ENCODE measurements at regions not wholly inside any gene's neighbourhood (a gene's known extent, or its start where the extent isn't known, plus 50 kb on each side); places are given as distances from the start of the nearest gene placed in this dataset.
A peak's percentile ranks its signal among the peaks of the same experiment; 100 is the strongest.

DNA sequence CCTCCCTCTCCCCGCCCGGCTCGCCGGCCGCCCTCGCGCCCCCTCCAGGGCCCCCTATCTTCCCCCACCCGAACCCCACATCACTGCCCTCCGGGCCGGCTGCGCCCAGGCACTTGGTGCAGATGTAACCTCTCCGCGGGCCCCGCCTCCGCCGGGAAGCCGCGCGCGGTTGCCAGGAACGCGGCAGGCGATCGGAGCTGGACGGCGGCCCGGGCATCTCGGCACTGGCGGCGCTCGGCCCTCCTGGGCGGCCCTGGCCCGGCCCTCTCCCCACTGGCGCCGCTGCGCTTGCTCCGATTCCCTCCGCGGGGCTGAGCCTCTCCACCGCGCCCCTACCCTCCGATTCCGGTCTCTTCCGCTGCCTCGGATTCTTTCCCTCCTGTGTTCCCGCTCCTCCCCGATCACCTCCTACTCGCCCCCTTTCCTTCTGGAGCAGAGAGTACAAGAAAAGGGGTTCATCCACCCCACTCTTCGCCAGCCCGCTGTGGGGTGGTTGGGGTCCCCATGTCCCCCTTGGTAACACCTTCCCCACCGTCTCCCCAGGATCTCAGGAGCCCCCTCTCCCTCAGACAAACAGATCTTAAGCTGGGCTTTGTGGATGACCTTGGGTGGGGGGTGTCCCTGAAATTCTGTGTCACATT is 70.6 kb downstream of the C9orf50 start (continued):
- TF ChIP-seq, protein P1, sequence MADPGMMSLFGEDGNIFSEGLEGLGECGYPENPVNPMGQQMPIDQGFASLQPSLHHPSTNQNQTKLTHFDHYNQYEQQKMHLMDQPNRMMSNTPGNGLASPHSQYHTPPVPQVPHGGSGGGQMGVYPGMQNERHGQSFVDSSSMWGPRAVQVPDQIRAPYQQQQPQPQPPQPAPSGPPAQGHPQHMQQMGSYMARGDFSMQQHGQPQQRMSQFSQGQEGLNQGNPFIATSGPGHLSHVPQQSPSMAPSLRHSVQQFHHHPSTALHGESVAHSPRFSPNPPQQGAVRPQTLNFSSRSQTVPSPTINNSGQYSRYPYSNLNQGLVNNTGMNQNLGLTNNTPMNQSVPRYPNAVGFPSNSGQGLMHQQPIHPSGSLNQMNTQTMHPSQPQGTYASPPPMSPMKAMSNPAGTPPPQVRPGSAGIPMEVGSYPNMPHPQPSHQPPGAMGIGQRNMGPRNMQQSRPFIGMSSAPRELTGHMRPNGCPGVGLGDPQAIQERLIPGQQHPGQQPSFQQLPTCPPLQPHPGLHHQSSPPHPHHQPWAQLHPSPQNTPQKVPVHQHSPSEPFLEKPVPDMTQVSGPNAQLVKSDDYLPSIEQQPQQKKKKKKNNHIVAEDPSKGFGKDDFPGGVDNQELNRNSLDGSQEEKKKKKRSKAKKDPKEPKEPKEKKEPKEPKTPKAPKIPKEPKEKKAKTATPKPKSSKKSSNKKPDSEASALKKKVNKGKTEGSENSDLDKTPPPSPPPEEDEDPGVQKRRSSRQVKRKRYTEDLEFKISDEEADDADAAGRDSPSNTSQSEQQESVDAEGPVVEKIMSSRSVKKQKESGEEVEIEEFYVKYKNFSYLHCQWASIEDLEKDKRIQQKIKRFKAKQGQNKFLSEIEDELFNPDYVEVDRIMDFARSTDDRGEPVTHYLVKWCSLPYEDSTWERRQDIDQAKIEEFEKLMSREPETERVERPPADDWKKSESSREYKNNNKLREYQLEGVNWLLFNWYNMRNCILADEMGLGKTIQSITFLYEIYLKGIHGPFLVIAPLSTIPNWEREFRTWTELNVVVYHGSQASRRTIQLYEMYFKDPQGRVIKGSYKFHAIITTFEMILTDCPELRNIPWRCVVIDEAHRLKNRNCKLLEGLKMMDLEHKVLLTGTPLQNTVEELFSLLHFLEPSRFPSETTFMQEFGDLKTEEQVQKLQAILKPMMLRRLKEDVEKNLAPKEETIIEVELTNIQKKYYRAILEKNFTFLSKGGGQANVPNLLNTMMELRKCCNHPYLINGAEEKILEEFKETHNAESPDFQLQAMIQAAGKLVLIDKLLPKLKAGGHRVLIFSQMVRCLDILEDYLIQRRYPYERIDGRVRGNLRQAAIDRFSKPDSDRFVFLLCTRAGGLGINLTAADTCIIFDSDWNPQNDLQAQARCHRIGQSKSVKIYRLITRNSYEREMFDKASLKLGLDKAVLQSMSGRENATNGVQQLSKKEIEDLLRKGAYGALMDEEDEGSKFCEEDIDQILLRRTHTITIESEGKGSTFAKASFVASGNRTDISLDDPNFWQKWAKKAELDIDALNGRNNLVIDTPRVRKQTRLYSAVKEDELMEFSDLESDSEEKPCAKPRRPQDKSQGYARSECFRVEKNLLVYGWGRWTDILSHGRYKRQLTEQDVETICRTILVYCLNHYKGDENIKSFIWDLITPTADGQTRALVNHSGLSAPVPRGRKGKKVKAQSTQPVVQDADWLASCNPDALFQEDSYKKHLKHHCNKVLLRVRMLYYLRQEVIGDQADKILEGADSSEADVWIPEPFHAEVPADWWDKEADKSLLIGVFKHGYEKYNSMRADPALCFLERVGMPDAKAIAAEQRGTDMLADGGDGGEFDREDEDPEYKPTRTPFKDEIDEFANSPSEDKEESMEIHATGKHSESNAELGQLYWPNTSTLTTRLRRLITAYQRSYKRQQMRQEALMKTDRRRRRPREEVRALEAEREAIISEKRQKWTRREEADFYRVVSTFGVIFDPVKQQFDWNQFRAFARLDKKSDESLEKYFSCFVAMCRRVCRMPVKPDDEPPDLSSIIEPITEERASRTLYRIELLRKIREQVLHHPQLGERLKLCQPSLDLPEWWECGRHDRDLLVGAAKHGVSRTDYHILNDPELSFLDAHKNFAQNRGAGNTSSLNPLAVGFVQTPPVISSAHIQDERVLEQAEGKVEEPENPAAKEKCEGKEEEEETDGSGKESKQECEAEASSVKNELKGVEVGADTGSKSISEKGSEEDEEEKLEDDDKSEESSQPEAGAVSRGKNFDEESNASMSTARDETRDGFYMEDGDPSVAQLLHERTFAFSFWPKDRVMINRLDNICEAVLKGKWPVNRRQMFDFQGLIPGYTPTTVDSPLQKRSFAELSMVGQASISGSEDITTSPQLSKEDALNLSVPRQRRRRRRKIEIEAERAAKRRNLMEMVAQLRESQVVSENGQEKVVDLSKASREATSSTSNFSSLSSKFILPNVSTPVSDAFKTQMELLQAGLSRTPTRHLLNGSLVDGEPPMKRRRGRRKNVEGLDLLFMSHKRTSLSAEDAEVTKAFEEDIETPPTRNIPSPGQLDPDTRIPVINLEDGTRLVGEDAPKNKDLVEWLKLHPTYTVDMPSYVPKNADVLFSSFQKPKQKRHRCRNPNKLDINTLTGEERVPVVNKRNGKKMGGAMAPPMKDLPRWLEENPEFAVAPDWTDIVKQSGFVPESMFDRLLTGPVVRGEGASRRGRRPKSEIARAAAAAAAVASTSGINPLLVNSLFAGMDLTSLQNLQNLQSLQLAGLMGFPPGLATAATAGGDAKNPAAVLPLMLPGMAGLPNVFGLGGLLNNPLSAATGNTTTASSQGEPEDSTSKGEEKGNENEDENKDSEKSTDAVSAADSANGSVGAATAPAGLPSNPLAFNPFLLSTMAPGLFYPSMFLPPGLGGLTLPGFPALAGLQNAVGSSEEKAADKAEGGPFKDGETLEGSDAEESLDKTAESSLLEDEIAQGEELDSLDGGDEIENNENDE (IDR thresholded peaks at IDR 0.05; ENCODE audit: insufficient replicate concordance, low read length): no peak
- TF ChIP-seq HDAC6 (IDR thresholded peaks at IDR 0.05; ENCODE audit: low read depth, low read length) (no peak), BACH1 (IDR thresholded peaks at IDR 0.05; ENCODE audit: low read length) (no peak), GABPA (IDR thresholded peaks at IDR 0.05; ENCODE audit: borderline replicate concordance, insufficient read depth, low read length) (0 out of 2 replicates have a peak, but pooled peaks have one; percentile 11), TAF1 (IDR thresholded peaks at IDR 0.05; ENCODE audit: low read depth, low read length) (no peak), TBP (IDR thresholded peaks at IDR 0.05; ENCODE audit: low read depth, low read length) (0 out of 2 replicates have a peak, but pooled peaks have one; percentile 51), RBBP5 (IDR thresholded peaks at IDR 0.05; ENCODE audit: borderline replicate concordance, low read depth, low read length) (no peak)
